RKO (cell line): ENCODE measurements at regions not wholly inside any gene's neighbourhood (a gene's known extent, or its start where the extent isn't known, plus 50 kb on each side); places are given as distances from the start of the nearest gene placed in this dataset.

Experiments
- DNase-seq: peaks from one replicate; pipeline ENCODE4 v3.0.0-alpha.2; 2016; ENCODE audit warnings: low spot score

DNA sequence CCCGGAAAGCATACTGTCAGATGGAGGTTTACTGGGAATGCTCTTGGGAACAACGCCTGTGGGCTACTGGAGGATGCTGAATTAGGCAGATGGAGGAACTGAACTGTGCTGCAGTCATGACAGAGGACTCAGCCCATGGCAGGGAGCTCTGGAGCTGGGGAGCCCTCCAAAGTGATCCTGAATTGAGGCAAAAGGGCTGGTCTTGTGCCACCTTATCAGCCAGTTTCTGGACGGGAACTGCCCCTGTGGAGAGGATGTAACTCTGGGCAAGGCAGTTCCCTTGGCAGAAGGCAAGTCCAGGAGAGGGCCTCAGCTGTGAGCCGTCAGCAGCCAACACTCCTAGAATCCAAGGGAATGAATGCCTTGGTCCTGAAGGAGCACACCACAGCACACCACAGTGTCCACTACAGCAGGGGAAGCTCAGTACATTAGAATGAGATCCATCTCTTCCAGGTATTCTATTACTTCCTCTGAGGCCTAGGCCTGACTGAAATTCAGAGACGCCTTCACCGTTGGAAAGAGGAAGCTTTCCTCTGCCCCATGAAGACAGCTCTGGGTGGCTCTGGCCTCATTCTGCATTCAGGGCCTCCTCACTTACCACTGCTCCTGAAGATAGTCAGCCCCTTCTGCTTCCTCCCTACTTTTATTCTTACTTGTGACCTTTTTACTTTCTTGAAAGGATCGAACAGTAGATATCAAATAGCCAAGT lies 139.6 kb upstream of the GPR26 start:
- DNase-seq = no peak

DNA sequence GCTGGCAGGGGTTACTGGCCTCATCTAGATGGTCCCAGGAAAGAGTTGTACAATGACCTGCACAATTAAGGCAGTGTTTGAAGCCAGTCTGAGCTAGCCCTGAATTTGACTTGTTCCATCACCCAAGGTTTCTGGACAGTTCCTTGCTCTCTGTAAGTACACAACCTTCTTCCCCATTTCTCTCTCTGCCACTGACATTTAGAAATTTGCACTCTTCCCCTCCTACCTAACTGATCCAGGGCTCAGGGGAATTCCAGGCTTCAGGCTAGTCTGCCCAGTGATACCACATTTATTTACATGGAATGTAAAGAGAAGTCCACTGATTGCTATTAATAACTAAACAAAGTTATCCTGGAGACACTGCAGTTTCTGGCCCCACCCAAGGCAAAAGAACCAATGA lies 139.0 kb upstream of the GPR26 start:
- DNase-seq = no peak

DNA sequence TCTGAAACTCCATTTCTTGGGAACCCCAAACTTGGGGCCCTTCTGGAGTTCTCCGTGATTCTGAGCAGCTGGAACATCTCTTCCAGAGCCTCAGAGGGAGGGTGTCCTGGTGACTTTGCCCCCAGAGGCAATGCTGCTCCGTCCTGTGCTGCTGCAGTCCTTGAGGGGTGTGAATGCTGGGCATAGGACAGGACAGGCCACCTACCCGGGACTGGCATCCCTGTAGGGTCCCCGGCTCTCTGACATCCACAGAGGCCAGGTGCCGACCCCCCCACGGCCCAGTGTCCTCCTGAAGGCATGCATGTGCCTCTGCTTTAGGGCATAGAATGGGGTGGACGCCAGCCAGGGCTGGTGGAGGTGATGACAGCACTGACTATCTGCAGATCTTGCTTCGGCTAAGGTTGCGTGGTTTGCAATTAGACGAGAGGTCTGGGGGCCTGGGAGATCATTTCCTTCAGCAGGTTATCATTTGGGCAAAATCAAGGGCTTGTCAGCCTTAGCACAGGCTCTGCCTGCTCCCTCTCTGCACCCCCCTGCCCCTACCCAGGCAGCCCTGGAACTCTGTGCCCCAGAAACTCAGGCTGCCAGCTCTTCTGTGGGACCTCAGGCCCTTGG lies 136.9 kb upstream of the GPR26 start:
- no peak for DNase-seq

DNA sequence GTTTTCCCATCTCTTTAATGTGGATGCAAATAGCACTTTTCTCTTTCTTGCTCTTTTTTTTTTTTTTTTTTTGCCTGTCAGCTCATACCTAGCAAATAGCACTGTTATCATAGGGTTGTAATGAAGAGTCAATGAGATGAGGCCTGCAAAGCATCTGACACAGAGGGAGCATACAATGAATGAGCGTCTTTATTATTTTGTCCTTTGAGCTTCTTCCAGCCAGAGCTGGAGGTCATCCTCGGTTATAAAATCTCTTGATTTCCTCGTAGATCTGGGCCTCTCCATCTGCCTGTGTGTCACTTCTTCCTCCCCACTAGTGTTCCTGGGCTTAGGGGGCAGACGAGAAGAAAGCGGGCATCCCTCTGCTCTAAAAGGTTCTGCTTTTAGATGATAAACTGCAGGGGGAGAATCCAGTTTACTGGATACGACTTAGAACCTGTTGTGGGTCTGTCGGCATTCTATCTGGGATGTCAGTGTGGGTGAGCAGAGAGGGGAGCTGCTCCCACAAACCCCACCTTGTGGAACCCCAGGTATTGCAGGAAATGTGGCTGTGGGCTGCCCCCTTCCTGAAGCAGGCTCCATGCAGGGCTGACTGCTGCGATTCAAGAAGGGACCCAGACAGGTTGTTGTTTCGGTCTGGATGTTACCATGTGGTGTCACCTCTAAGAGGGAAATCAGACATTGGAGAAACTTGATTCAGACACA lies 135.8 kb upstream of the GPR26 start:
- DNase-seq = no peak

DNA sequence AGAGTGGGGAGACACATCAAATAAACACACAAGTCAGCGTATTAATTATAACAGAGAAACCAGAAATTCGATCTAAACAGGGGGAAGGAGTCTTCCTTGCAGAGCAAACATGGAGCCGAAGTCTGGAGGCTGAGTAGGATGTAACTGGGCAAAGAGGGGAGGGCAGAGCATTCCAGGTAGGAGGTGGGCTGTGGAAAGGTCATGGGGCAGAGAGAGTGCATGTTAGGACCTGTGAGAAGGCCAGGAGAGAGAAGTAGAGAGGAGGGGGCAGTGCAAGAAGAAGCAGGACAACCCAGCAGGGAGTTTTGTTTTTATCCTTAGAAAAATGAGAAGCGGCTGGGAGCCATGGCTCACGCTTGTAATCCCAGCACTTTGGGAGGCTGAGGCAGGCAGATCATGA lies 130.8 kb upstream of the GPR26 start:
- no peak for DNase-seq

DNA sequence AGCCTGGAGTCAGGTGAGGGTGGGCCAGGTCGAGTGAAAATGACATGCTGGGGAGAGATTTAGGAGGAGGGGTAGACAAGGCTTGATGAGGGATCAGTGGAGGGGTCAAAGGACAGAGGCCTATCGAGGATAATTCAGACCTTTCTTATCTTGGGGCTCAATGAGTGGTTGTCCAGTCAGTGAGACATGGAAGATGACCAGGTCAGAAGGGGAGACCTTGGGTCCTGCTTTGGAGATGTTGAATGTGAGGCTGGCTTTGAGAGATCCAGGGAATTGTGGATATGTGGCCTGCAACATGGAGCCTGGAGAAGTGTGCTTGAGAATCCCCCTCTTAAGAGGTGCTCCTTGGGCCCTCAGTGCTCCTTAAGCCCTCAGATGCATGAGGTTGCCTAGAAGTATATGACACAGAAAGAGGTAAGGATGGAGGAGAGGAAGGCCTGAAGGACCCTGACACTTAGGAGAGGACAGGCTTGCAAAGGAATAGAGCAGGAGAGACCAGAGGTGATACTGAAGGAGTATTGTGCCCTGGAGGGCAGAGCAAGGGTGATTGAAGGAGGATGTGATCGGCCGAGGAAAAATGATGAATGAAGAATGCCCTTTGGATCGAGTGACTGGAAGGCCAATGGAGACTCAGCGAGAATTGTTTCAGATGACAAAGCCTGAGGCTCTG lies 129.8 kb upstream of the GPR26 start:
- no peak for DNase-seq

DNA sequence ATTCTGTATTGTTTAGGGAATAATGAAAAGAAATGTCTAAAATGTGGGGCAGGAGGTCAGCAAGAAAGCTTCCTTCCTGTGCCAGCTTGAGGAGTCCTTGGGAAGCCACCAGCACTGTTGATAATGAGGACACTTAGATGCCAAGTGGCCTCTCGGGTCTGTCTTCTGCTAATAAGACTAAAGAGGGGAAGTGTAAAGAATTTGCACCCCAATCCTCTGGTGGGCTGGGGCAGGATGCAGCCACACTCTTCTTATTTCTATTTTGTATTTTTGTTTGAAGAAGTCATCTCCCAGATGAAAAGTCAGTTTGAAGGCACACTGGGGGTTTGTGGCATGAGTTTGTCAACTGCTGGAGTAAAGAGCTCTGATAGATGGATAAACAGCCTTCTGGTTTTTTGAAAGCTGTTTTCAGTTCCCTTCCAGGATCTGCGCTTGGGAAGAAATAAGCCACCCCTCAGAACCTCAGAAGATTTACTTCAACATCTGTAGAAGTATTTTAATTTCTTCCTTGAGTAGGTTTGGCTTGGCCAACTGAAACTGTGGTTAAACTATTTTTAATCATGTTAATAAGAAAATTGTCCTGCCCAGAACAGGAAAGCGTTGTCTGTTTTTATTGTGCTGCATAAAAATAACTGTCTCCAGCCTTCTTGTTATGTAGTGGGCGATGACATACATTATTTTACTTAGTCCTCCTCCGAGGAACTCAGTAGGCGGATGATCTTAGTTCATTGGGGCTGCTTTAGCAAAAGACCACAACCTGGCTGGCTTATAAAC lies 128.8 kb upstream of the GPR26 start:
- no peak for DNase-seq

DNA sequence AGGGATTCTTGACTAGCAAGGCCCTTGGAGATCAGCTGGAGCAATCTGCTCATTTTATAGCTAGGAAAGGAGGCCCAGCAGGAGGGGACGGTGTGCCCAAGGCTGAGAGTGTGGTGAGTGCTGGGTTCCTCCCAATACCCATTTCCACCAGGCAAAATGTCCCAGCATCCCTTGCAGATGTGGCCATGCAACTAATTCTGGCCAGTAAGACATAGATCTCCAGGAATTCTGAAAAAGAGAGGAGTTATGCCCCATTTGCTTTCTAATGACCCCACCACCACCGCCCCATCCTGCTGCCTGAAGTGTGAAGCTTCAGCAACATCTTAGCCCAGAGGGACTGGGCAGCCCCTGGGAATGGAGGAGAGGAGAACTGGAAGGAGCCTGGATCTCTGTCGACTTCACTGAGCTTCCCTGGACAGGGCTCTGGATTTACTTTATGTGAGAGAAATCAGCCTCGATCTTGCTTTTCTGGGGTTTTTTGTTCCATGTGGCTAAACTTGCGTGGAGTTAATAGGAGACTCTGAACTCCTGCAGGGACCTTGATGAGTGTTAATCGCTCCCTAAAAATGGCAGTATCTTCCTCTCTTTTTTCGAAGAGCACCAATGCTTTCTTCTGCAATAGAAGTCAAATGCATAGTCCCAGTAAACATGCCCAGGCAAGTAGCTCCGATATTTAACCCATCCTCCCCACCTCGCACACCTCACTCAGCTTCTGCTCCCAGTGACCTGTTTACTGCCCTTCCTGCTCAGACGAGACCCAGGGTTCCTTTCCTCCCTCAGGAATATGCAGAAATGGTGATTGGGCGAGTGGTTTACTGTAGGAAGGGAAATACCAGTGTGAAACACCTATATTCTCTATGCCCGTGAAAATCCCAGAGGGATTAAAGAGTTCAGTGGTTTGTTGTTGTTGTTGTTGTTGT lies 127.5 kb upstream of the GPR26 start:
- no peak for DNase-seq

DNA sequence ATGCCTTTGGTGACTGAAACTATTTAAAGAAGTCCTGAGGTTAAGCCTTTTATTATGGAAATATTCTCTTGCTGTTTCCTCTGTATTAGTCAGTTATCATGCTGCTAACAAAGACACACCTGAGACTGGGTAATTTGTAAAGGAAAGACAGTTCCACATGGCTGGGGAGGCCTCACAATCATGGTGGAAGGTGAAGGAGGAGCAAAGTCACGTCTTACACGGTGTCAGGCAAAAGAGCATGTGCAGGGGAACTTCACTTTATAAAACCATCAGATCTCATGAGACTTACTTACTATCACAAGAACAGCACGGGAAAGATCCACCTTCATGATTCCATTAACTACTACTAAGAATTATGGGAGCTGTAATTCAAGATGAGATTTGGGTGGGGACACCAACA lies 121.2 kb upstream of the GPR26 start:
- no peak for DNase-seq

DNA sequence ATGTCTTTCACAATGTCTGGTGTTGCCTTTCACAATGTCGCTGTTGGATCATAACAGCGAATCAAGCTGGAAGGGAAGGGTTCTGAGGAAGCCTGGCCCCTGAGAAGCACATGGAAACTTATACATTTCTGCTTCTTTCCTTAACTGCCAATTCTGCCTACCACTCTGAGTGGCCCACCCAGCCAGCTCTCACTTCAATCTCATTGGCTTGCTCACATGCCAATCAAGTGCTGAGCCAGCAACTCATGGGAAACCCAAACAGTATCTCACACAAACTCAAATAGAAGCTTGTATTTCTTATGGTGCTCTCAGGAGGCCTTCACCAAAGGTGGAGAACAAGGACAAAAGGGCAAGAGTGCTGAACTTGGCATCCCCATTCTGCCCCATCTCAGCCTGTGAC lies 117.4 kb upstream of the GPR26 start:
- DNase-seq = no peak

DNA sequence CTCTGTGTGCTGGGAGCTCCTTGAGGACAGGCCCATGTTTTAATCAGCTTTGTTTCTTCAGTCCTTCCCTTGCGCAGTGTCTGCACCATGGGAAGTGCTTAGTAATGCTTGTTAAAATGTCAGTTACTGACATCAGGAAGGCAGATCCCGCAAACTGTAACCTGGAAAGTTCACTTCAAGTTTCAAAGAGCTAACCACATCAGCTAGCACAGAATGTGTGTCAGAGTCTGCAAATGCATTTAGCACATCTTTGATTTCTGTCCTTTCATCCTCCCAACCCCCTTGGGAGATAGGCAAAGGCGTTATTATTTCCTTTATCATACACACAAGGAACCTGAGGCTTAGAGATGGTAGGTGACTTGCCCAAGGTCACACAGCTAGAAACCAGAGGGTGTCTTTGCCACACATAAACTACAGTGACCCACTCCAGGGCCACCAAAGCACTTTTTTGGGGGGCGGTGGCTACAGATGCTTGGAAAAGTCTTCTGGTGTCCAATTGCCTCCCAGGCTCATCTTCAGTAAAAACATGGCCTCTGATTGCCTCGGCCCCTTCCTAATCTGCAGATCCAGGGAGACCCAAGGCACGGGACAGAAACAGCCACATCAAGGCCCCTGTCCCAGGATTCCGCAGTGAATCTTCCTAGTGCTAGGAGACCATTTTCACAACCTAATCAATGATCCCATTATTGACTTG lies 116.2 kb upstream of the GPR26 start:
- DNase-seq = no peak

DNA sequence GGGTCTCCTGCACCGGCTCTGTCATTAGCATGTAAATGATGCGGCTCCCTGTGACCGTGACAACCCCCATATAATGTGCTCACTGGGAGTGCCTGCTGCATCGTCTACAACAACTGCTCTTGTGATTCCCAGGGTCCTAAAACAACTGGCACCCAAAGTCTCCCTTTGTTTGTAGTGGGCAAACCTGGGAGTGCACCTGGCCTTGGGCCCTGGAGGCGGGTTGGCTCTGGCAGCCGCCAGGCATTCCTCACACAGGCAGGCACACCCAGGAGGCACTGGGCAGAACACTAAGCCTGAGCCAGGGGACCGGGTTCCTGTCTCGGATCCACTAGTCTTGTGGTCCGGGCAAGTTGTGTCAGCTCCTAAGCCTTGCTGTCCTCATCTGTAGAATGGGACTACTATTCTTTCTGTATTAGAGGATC lies 115.5 kb upstream of the GPR26 start:
- DNase-seq = no peak

DNA sequence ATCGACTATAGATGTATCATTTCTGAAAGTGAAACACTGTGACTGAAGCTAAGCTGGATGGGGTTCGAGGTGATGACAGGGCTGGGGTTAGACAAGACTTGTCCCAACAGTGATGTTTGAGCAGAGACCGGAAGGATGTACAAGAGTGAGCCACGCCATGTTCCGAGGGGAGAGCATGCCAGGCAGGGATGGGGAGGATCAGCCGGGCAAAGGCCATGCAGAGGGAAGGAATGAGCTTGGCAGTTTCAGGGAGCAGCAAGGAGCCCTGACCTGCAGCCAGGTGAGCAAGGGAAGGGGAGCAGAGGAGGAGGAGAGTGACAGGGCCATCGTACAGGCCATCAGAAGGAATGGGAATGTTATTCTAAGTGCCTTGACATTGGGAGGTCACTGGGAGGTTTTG lies 114.9 kb upstream of the GPR26 start:
- no peak for DNase-seq

DNA sequence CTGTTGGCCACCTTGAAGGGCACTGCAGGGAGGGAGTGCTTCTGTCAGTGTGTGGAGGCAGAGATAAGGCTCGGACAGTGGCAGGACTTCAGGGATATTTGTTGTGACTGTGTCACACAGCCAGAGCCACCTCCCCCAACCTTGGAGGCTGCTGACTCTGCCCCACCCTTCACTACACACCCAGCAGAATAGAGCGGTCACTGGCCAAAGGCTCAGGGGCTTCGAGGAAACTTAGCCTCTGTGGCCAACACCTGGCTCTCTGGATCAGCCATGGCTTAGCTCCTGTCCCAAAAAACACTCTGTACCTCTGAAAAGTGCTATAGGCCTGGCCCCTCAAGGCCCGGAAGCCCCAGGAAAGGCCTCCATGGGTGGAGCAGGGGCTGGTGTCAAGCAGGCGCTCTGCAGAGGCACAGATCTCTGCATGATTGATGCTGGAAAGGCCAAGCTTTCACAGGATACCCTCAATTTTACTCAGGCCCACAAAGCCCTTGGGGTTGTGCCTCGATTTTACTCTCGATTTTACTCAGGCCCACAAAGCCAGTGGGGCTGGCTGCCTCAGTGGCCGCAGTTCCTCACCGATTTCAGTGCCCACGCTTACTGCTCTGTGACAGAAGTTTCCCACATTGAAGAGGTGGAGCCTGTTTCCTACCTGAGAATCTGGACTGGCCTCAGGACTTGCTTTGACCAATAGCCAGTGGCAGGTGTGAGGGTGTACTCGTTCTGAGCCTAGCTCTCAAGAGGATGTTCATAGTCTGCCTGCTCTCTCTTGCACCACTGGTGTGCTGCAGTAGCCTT lies 113.2 kb upstream of the GPR26 start:
- DNase-seq = no peak

DNA sequence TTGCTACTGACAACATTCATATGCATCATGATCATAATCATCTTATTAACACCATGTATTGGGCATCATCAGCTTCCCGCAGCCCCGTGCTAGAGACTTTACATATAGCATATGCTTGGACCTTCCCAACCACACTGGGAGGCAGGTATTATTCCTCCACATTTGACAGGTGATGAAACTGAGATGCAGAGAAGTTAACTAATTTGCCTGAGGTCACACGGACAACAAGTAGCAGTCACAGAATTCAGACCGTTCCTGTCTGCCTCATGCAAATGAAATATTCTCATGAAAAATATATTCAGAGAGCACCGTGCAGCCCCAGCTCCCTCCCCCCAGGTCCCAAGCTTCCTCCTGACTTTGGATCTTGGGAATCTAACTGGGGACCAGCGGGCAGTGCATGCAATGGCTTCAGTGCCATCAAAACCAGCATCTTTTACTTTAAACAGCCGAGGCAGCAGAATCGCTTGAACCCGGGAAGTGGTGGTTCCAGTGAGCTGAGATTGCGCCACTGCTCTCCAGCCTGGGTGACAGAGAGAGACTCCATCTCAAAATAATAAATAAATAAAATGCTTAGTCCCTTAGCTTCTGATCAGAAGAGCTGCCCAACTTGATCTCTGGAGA lies 112.2 kb upstream of the GPR26 start:
- DNase-seq = no peak

DNA sequence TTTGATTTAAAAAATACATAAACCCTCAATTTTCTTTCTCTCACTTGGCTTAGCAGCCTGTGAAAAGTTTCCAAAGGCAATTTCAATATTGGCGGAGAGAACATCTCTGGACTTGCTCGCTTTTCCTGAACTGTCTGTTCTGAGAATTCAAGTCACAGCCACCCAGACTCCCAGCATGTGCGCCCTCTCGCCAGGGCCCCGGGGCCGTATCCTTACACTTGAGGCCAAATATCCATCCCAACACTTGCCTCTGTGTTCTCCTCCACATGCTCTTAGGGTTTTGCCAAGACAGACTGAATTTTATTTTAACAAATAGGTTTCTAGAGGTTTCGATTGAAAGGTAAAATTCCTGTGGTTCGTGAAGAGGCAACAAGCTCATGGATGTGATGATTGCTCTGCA lies 111.5 kb upstream of the GPR26 start:
- no peak for DNase-seq

DNA sequence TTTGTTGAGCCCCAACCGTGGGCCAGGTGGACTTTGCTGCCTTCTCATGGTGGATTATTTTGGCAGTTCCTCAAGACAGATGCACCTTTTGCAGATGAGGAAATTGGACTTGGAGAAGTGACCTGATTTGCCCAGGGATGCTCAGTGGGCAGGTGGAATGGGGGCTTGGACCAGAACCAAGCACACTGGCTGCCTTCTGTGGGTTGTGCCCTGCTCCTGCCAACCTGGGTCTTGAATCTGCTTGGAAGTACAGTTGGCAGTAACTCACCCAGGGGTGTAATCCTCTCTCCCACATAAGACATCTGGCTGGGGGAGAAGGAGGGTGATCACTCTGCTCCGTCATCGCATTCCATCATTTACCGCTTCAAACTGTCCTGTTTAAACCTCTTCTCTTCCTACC lies 110.5 kb upstream of the GPR26 start:
- DNase-seq = no peak

DNA sequence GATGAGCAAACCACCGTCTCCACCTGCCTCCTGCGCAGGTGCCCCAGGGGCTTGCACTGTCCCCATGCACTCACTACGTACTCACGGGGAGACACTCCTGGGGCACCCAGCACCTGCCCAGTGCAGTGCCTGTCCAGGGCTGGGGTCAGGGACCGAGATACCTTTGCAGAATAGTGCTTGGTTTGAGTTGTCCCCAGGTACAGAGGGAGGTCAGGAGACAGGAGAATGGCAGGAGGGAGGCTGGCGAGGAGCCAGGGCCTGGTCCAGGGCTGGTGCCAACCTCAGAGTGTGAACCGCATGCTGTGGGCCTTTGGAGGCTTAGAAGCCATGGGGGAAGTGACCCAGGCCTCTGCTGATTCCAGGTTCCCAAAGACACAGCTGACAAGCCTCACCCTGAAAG lies 110.1 kb upstream of the GPR26 start:
- no peak for DNase-seq

DNA sequence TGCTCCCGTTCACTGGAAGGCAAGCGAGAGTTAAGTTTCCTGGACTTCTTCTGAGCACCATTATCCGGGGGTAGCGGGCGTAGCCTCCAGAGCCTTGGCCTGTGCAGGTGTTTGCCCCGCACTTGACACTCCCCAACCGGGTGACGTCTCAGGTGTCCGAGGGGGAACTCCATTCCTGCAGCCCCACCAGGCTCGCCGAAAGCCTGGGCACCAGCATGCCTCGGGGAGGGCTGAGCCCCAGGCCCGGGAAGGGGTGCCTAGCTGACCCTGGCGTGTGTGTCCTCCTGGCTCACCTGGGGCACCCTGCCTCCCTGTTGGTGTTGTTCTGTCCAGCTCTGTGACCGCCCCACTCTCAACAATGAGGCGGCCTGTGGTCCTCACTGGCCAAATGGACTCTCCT lies 109.4 kb upstream of the GPR26 start:
- no peak for DNase-seq
